ENCODE measurements at regions not wholly inside any gene's neighbourhood (a gene's known extent, or its start where the extent isn't known, plus 50 kb on each side); places are given as distances from the start of the nearest gene placed in this dataset.
A peak's percentile ranks its signal among the peaks of the same experiment; 100 is the strongest.

DNA sequence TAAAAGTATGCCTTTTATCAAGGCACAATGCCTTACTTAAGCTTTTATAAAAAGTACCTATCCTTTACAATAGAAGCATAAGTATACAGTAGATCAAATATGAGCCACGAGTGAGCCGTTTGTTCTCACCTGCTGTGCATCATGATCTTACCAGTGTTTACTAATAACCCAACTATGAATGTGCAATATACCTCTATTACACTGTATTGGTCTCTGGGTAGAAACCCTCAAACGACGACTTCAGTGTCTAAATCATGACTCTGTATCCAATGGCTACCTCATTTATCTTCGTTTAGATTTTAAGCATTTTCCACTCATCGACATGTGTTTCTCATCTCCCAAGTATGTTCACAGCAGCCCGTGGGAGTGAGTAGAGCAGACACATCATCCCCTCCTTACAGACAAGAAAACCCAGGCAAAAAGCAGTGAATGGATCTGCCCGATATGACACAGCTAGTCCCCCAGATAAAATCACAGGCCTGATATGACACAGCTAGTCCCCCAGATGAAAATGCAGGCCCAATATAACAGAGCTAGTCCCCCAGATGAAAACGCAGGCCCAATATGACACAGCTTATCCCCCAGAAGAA is 279.8 kb downstream of the TNS1 start:
- no peak for DNase-seq (ENCODE audit: low read depth, low spot score)

GRCh38 chr2:217717646-217718045 is 285.1 kb downstream of the TNS1 start:
- no peak for DNase-seq (ENCODE audit: low read depth, low spot score)

DNA sequence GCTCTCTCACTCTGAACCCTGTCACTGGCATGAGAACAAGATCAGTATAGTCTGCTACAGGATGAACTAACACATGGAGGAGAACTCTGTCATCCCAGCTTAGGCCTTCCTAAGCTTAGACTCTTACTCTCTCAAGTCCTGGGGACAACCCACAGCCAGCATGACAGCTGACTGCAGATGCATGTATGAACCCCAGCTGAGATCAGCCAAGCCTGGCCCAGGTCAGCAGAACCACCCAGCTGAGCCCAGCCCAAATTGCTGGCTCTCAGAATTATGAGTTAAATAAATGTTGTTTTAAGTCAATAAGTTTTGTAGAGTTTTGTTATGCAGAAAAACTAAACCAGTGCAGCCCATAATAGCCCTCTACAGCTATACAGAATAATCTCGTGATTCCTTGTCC is 287.3 kb downstream of the TNS1 start:
- DNase-seq (ENCODE audit: low read depth, low spot score) = no peak

- no peak for DNase-seq (ENCODE audit: low read depth, low spot score)
Observed at GRCh38 chr2:217714287-217714751, 288.5 kb downstream of the TNS1 start.

- DNase-seq (ENCODE audit: low read depth, low spot score) = peak; percentile 17
Observed at GRCh38 chr2:217713395-217714286, 289.2 kb downstream of the TNS1 start.

- no peak for DNase-seq (ENCODE audit: low read depth, low spot score)
Observed at GRCh38 chr2:217712431-217712830, 290.4 kb downstream of the TNS1 start.

- no peak for DNase-seq (ENCODE audit: low read depth, low spot score)
Observed at GRCh38 chr2:217711188-217711587, 291.6 kb downstream of the TNS1 start.

GRCh38 chr2:217710211-217710765 is 292.5 kb downstream of the TNS1 start:
- DNase-seq (ENCODE audit: low read depth, low spot score) = no peak

DNA sequence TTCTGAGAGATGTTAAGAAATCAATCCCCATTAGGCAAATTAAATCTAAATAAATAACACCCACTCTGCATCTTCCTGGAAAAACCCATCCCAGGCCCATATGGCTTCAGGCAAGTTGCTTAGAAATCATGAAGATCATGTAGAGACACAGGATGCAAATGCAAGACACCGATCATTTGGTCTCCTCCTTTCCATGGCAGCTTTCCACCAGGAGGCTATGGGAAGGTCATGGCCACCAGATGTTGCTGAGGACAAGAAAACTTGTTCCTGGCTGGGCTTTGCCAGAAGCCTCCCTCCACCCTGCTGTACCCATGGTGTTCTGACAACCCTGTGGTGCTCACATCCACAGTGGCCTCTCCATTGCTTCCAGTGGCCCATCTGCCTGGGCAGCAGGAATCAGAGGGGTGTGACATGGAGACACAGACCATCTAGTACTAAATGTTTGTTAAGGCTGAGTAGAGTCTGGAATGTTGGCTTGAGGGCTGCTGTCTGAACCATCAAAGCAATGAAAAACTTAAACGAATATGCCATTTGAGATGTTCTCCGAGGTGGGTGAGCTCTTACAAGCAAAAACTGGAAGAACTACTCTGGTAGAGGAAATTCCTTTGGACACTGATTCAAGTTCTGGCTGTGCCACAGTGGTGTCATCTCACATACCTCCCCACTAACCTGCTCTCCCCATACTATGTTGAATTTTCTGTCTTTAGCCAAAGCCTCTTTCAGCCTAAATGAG is 293.2 kb downstream of the TNS1 start:
- no peak for DNase-seq (ENCODE audit: low read depth, low spot score)

- DNase-seq (ENCODE audit: low read depth, low spot score) = no peak
Observed at GRCh38 chr2:217707131-217707611, 295.6 kb downstream of the TNS1 start.

GRCh38 chr2:217706513-217706912 is 296.3 kb downstream of the TNS1 start:
- no peak for DNase-seq (ENCODE audit: low read depth, low spot score)

GRCh38 chr2:217706095-217706494 is 296.7 kb downstream of the TNS1 start:
- no peak for DNase-seq (ENCODE audit: low read depth, low spot score)

DNA sequence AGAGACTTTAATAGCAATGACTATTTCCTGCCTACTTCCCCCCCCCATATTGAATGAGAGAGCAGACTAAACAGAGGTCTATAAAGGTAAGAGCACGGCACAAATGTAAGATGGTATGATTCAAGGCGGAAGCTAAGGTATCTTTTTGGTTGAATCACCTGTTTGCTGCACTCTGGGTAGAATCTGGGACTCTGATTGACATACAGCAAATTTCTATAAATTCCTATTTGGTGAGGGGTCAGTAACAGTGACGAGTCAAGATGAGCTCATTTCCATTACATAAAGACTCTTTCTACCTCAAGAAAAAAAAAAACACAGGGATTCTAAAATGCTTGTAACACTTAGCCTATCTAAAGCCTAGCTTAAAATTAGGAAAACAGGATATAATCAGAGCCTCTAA is 297.3 kb downstream of the TNS1 start:
- DNase-seq (ENCODE audit: low read depth, low spot score) = no peak

DNA sequence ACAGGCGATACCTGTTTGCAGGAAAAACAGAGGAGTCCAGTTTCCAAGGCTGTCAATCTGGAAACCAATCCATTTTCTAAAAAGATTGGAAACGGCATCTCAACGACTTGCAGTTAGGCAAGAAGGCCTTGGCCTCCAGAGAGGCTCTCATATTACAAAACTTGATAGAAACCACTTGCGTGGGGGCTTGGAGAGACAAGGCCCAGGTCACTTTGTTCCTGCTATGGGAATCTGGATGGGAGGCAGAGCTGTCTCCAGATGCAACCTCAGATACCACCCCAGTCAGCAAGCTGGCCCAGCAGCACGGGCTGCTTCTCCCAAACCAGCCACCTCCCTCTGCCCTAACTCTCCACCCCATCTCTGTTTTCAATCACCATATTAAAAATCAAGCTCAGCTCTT is 298.8 kb downstream of the TNS1 start:
- no peak for DNase-seq (ENCODE audit: low read depth, low spot score)

- no peak for DNase-seq (ENCODE audit: low read depth, low spot score)
Observed at GRCh38 chr2:217703102-217703501, 299.7 kb downstream of the TNS1 start.

- no peak for DNase-seq (ENCODE audit: low read depth, low spot score)
Observed at GRCh38 chr2:217701622-217702021, 301.2 kb downstream of the TNS1 start.

DNA sequence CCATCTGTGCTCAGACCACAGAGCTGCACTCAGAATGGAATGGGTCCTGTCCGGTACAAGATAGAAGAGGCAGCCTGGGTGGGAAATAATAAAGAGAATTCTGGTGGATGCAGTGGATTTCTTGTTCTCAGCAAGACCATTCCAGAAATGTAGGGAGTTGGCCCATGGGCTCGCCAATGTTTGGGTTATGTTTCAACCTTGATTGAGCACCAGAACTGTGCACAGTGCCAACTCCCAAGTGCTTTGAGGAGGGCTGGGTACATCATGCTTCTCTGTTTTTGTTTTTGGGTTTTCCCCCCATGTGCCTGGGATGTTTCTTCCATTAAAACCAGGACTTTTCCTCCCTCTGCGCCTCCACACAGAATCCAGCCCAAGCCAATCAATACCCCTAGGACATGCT is 304.1 kb downstream of the TNS1 start:
- no peak for DNase-seq (ENCODE audit: low read depth, low spot score)

GRCh38 chr2:217695033-217695520 is 307.7 kb downstream of the TNS1 start:
- no peak for DNase-seq (ENCODE audit: low read depth, low spot score)

- DNase-seq (ENCODE audit: low read depth, low spot score) = no peak
Observed at GRCh38 chr2:217694291-217694690, 308.5 kb downstream of the TNS1 start.

GRCh38 chr2:217693363-217693762 is 309.4 kb downstream of the TNS1 start:
- no peak for DNase-seq (ENCODE audit: low read depth, low spot score)

GRCh38 chr2:217691920-217692666 is 310.7 kb downstream of the TNS1 start:
- DNase-seq (ENCODE audit: low read depth, low spot score) = no peak
